ENCODE measurements at regions not wholly inside any gene's neighbourhood (a gene's known extent, or its start where the extent isn't known, plus 50 kb on each side); places are given as distances from the start of the nearest gene placed in this dataset.
"Not testable (repeated sequence)": the region's sequence is repeated elsewhere in the genome, so short reads cannot be mapped to it uniquely, and the experiment has no call there.

DNA sequence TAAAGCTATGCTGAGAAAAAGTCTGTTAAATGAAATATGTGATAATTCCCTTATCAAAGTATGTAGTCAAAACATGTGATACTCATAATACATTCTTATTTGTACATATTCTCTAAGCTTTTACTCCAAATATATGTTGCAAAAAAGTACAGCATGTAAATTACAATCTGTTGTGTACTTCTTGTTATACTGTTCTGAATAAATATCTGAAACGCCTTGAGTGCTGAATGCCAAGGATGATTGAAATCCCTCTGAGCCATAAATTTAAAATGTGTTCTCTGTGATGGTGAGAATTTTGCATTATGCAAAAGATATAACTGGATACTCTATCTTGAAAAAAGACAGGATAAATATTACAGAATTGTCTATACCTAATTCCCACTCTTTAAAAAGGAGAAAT lies 1128.0 kb downstream of the STPG2 start:
- TF ChIP-seq, protein P1, sequence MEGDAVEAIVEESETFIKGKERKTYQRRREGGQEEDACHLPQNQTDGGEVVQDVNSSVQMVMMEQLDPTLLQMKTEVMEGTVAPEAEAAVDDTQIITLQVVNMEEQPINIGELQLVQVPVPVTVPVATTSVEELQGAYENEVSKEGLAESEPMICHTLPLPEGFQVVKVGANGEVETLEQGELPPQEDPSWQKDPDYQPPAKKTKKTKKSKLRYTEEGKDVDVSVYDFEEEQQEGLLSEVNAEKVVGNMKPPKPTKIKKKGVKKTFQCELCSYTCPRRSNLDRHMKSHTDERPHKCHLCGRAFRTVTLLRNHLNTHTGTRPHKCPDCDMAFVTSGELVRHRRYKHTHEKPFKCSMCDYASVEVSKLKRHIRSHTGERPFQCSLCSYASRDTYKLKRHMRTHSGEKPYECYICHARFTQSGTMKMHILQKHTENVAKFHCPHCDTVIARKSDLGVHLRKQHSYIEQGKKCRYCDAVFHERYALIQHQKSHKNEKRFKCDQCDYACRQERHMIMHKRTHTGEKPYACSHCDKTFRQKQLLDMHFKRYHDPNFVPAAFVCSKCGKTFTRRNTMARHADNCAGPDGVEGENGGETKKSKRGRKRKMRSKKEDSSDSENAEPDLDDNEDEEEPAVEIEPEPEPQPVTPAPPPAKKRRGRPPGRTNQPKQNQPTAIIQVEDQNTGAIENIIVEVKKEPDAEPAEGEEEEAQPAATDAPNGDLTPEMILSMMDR (IDR thresholded peaks at IDR 0.05), result no peak
- TF ChIP-seq POLR2A (IDR thresholded peaks at IDR 0.05), result no peak
- ATAC-seq (no peak), DNase-seq (no peak)
- H3K4me1 ChIP-seq, result no peaks in the 10 kb centered on the region
- intact Hi-C loops (cut with DNase I), result no loop called here
- no peak overlapping the region for H3K27ac ChIP-seq
- H3K36me3 ChIP-seq, result no peaks in the 10 kb centered on the region
- no peak overlapping the region for H3K4me3 ChIP-seq
- no peaks in the 10 kb centered on the region for H3K27me3 ChIP-seq
- 63 to 69% (median 65%) methylated on average over 1 of the region's 1 CpG for WGBS, 4 donors
- no peaks in the 10 kb centered on the region for H3K9me3 ChIP-seq

DNA sequence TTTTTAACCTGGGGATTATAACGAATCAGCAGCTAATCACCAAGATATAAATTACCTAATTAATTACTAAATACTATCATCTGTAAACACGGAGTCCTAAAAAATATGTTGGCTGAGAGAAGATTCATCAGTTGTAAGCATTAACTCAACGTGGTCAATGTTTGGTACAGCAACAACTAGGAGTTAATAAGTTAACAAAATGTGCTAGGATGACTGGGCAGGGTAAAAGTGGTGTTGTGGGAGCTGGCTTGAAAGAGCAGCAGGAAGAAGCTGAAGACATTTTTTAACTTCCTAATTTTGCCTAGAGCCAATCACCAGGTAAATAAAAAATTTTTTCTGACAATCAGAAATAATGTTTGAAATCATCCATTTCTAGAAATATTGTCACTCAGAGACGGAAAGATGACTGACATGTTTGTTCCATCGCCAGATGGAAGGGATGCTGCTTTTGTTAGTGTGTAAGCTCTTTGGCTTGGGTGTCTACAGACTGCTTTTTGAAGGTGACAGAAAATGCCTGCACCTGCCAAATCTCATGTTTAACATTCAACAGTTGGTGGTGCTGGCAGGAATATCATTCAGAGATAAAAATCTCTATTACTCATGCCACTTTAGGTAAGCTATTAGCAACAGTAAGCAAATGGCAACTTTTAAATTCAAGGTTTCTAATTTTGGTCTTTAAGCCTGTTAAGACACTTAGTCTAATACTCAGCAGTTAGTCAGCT lies 1126.9 kb downstream of the STPG2 start:
- no peaks in the 10 kb centered on the region for H3K27me3 ChIP-seq
- H3K36me3 ChIP-seq, result no peaks in the 10 kb centered on the region
- H3K4me1 ChIP-seq, result no peaks in the 10 kb centered on the region
- 52 to 65% (median 58%) methylated on average over 5 of the region's 5 CpGs for WGBS, 4 donors
- H3K9me3 ChIP-seq, result no peaks in the 10 kb centered on the region
- DNase-seq (no peak), ATAC-seq (no peak)
- intact Hi-C loops (cut with DNase I), result no loop called here
- H3K4me3 ChIP-seq, result no peak overlapping the region
- TF ChIP-seq, protein P1 (IDR thresholded peaks at IDR 0.05), result no peak
- no peak for TF ChIP-seq POLR2A (IDR thresholded peaks at IDR 0.05)
- no peak overlapping the region for H3K27ac ChIP-seq

DNA sequence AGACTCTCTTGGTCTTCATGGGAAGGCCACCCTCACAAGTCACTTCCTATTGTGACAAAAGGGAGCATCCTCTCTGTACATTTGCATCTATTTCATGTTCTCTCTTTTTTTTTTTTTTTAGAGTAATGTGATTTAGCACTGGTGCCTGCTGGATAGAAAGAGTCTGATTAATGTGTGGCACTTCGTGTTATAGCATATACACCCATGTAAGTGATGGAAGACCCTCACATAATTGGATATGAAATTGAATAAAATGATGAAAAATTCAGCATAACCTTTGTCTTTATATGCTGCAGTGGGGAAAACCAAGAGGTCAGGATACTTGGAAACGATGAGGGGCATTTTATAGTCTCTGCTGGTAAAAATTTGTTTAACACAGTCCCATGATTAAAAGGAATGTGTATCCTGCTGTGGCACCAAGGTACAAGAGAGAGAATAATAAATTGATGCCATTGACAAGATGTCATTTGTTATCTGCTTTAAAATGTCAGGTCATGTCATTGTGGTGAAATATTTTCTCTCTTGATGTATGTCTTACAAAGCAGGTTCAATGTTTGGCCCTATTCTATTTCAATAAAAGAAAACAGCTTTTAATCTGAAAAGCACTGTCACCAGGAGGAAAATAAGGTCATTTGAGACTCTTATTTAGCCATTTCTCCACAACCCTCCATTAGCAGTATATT lies 1115.4 kb downstream of the STPG2 start:
- no peaks in the 10 kb centered on the region for H3K4me1 ChIP-seq
- H3K27ac ChIP-seq, result no peak overlapping the region
- TF ChIP-seq, protein P1 (IDR thresholded peaks at IDR 0.05), result no peak
- TF ChIP-seq POLR2A (IDR thresholded peaks at IDR 0.05), result no peak
- no peak for ATAC-seq
- no peak overlapping the region for H3K4me3 ChIP-seq
- no peaks in the 10 kb centered on the region for H3K36me3 ChIP-seq
- DNase-seq, result no peak
- no peaks in the 10 kb centered on the region for H3K27me3 ChIP-seq
- intact Hi-C loops (cut with DNase I), result no loop called here
- no peaks in the 10 kb centered on the region for H3K9me3 ChIP-seq
- WGBS, 4 donors, result 58 to 72% (median 70%) methylated on average over 2 of the region's 2 CpGs

DNA sequence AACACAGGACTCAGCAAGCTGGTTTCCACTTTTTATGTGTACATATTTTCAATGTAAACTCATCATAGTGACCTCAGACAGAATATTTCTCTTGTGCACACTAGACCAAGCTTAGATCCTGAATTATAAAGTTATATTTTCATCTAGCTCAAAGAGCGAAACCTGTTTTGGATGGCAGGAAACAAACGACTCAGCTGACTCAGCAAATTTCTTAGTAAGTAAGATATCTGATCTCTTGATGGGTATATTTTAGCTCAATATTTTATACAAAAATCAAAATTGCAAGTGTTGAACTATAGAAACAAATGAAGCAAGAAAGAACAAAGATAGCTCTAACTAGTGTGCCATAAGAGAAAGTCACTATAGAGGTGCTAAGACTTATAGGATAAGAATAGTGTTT lies 1114.5 kb downstream of the STPG2 start:
- 63 to 71% (median 68%) methylated on average over 2 of the region's 2 CpGs for WGBS, 4 donors
- DNase-seq, result no peak
- no peak overlapping the region for H3K4me3 ChIP-seq
- TF ChIP-seq POLR2A (IDR thresholded peaks at IDR 0.05), result no peak
- TF ChIP-seq, protein P1 (IDR thresholded peaks at IDR 0.05), result no peak
- no peaks in the 10 kb centered on the region for H3K36me3 ChIP-seq
- H3K27ac ChIP-seq, result no peak overlapping the region
- H3K27me3 ChIP-seq, result no peaks in the 10 kb centered on the region
- no peak for ATAC-seq
- H3K4me1 ChIP-seq, result no peaks in the 10 kb centered on the region
- intact Hi-C loops (cut with DNase I), result no loop called here
- no peaks in the 10 kb centered on the region for H3K9me3 ChIP-seq

DNA sequence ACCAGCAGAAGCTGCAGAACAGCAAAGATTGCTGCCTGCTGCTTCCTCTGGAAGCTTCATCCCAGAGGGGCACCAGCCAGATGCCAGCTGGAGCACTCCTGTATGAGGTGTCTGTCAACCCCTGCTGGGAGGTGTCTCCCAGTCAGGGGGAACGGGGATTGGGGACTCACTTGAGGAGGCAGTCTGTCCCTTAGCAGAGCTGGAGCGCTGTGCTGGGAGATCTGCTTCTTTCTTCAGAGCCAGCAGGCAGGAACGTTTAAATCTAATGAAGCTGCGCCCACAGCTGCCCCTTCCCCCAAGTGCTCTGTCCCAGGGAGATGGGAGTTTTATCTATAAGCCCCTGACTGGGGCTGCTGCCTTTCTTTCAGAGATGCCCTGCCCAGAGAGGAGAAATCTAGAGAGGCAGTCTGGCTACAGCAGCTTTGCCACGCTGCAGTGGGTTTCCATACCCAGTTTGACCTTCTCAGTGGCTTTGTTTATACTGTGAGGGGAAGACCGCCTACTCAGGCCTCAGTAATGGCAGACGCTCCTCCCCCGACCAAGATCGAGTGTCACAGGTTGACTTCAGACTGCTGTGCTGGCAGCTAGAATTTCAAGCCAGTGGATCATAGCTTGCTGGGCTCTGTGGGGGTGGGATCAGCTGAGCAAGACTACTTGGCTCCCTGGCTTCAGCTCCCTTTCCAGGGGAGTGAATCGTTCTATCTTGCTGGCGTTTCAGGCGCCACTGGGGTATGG lies 1105.7 kb downstream of the STPG2 start:
- intact Hi-C loops (cut with DNase I), result not testable (repeated sequence)

More for the DNA sequence above, 1105.7 kb downstream of the STPG2 start:
- 60 to 63% (median 62%) methylated on average over 8 to 12 of the region's 12 CpGs for WGBS, 4 donors
- ATAC-seq, H3K36me3 ChIP-seq, H3K9me3 ChIP-seq, H3K27me3 ChIP-seq, H3K4me1 ChIP-seq, H3K4me3 ChIP-seq, H3K27ac ChIP-seq: not testable (repeated sequence)
- DNase-seq, result peak in 1 of 5 donors; percentile 14
